ENCODE measurements at regions not wholly inside any gene's neighbourhood (a gene's known extent, or its start where the extent isn't known, plus 50 kb on each side); places are given as distances from the start of the nearest gene placed in this dataset.

- no peak for TF ChIP-seq ZNF70 (CRISPR knock-in tag; IDR thresholded peaks at IDR 0.05)
- no peak for TF ChIP-seq CREB5 (CRISPR knock-in tag; IDR thresholded peaks at IDR 0.05; ENCODE audit: low read depth)
- TF ChIP-seq RARB (CRISPR knock-in tag; IDR thresholded peaks at IDR 0.05): no peak
Measured at GRCh38 chr5:17089001-17089400, 128.4 kb upstream of the BASP1 start.
